Brain microvascular endothelial cell (primary cell): ENCODE measurements at regions not wholly inside any gene's neighbourhood (a gene's known extent, or its start where the extent isn't known, plus 50 kb on each side); places are given as distances from the start of the nearest gene placed in this dataset.
"Not testable (repeated sequence)": the region's sequence is repeated elsewhere in the genome, so short reads cannot be mapped to it uniquely, and the experiment has no call there.

Source experiments
- DNase-seq: peaks from one replicate; pipeline ENCODE4 v3.0.0-alpha.2; 2020
- H3K27ac ChIP-seq: fragments of 250-450 bp; sonication (Bioruptor Pico); 2 replicates; pipeline ENCODE4 v1.5.1; 2020; ENCODE audit warnings: mild to moderate bottlenecking, moderate library complexity
- H3K27me3 ChIP-seq: fragments of 250-450 bp; sonication (Bioruptor Pico); replicated peaks from 2 replicates; pipeline ENCODE4 v1.5.1; 2020; ENCODE audit warnings: mild to moderate bottlenecking
- H3K36me3 ChIP-seq: fragments of 250-450 bp; sonication (Bioruptor Pico); replicated peaks from 2 replicates; pipeline ENCODE4 v1.5.1; 2020; ENCODE audit warnings: mild to moderate bottlenecking
- H3K4me3 ChIP-seq: 2 replicates; pipeline ENCODE4 v1.5.1; 2011; ENCODE audit warnings: low read depth, mild to moderate bottlenecking, control low read depth, low read length, moderate library complexity
- in situ Hi-C: cut with HindIII; loops from 2 replicates; pipeline ENCODE4 v1.10.0; 2017; ENCODE audit warnings: low sequenced_read_pairs, low pct_ligation_motif_present
- TF ChIP-seq, protein P1 (sequence below): IDR thresholded peaks from 2 replicates; pipeline ENCODE4 v1.5.1; 2011; ENCODE audit warnings: low read depth, mild to moderate bottlenecking, moderate library complexity, low read length, control low read depth, inconsistent platforms; ENCODE audit errors: missing control alignments

DNA sequence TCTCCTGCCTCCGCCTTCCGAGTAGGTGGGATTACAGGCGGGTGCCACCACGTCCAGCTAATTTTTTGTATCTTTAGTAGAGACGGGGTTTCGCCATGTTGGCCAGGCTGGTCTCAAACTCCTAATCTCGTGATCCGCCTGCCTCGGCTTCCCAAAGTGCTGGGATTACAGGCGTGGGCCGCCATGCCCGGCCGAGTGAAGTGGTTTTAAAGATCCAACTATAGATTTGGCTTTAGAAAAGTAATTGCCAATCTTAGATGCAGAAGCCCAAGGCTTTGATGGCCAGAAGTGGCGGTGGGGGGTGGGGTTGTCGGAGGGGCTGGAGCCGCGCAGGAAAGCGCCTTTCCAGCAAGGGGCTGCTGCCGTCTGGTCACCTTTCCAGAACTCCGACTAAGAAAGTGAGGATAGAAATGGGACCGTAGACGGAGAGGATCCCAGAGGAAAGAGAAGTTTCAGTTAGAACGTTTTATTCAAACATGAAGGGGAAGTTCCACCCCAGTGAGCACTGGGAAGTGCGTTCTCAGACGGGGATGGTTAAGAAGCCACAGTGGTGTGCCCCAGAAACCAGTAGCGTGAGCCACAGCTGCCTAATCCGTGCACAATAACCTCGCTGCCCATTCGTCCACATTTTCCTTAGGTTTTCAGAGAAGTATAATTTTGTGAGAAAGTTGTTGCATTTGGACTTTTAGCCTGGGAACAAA is 69.7 kb downstream of the DLL1 start:
- TF ChIP-seq, protein P1, sequence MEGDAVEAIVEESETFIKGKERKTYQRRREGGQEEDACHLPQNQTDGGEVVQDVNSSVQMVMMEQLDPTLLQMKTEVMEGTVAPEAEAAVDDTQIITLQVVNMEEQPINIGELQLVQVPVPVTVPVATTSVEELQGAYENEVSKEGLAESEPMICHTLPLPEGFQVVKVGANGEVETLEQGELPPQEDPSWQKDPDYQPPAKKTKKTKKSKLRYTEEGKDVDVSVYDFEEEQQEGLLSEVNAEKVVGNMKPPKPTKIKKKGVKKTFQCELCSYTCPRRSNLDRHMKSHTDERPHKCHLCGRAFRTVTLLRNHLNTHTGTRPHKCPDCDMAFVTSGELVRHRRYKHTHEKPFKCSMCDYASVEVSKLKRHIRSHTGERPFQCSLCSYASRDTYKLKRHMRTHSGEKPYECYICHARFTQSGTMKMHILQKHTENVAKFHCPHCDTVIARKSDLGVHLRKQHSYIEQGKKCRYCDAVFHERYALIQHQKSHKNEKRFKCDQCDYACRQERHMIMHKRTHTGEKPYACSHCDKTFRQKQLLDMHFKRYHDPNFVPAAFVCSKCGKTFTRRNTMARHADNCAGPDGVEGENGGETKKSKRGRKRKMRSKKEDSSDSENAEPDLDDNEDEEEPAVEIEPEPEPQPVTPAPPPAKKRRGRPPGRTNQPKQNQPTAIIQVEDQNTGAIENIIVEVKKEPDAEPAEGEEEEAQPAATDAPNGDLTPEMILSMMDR, result no peak
- Histone ChIP-seq H3K36me3 (no peaks in the 10 kb centered on the region), H3K4me3 (no peak overlapping the region), H3K27me3 (no peaks in the 10 kb centered on the region), H3K27ac (no peak overlapping the region)
- no peak for DNase-seq
- in situ Hi-C loops, result no loop called here

- DNase-seq, H3K27ac ChIP-seq, H3K27me3 ChIP-seq, H3K36me3 ChIP-seq, in situ Hi-C loops, H3K4me3 ChIP-seq: not testable (repeated sequence)
Observed at GRCh38 chr6:170213637-170214018, 77.2 kb downstream of the DLL1 start.

GRCh38 chr6:170212956-170213636 is 77.8 kb downstream of the DLL1 start:
- DNase-seq, result no peak
- no peaks in the 10 kb centered on the region for H3K27me3 ChIP-seq
- no peaks in the 10 kb centered on the region for H3K36me3 ChIP-seq
- TF ChIP-seq, protein P1, result no peak
- no peak overlapping the region for H3K27ac ChIP-seq
- in situ Hi-C loops, result no loop called here
- H3K4me3 ChIP-seq, result no peak overlapping the region

DNA sequence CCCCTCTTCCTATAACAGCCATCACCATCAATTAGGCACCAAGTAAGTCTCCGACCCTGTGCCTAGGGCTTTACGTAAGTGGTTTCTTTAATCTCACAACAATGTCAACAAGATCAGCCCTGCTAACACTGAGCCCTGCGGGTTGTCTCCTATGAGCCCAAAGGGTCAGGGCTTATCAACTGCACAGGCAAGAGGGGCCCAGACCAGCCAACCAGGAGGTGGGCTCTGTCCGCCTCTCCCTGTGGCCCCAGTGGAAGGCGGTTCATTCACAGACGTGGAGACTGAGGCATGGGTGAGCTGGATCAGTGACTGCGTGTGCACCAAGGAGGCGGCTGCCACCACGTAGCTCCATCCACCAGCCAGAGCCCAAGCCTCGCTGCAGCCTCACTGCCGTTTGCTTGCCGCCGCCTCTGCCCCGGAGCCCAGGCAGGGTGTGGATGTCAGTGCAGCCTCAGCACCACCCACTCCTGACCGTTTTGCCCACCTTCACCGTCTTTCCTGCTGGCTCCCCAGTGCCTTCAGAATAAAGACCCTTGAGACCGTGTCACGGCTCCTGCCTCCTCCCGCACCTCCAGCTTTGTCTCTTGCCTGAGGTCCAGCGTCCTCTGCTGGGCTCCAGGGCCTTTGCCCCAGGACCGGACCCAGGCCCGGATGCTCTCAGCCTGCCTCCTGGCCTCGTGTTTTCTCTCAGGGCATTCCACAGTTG is 78.7 kb downstream of the DLL1 start:
- DNase-seq, result no peak
- no peaks in the 10 kb centered on the region for H3K27me3 ChIP-seq
- in situ Hi-C loops, result no loop called here
- TF ChIP-seq, protein P1, result no peak
- no peak overlapping the region for H3K4me3 ChIP-seq
- no peaks in the 10 kb centered on the region for H3K36me3 ChIP-seq
- no peak overlapping the region for H3K27ac ChIP-seq

DNA sequence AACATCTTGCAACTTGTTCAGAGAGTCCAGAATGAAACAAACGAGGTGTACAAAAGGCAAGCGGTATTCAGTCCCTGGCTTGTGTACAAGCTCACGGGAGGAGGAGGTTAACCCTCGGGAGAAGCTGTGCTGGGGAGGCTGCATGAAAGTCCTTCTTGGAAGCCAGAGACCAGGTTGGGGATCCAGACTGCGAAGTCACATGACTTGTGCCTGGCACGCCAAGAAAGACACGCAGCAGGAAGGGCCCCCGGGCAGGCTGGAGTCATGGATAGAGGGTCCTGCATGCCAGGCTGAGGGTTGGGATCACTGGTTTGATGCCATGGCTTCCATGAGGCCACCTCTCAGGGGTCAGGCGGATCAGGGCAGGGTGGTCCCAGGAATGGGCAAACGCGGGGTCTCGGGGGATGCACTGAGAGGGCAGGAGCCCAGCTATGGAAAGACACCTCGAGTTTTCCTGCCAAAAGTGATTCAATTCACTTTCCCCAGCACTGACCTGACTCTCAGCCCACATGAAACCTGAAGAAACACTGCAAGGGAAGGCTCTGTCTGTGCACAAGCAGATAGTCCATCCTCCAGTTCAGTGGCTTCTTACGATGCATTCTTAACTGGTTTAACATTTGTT is 79.4 kb downstream of the DLL1 start:
- Histone ChIP-seq H3K27me3 (no peaks in the 10 kb centered on the region), H3K27ac (no peak overlapping the region), H3K36me3 (no peaks in the 10 kb centered on the region), H3K4me3 (no peak overlapping the region)
- TF ChIP-seq, protein P1, result no peak
- no peak for DNase-seq
- in situ Hi-C loops, result no loop called here

- H3K4me3 ChIP-seq, result no peak overlapping the region
- in situ Hi-C loops, result no loop called here
- no peaks in the 10 kb centered on the region for H3K36me3 ChIP-seq
- DNase-seq, result no peak
- no peak overlapping the region for H3K27ac ChIP-seq
- TF ChIP-seq, protein P1, result no peak
- no peaks in the 10 kb centered on the region for H3K27me3 ChIP-seq
Observed at GRCh38 chr6:170210651-170211403, 80.1 kb downstream of the DLL1 start.
